ENCODE measurements at regions not wholly inside any gene's neighbourhood (a gene's known extent, or its start where the extent isn't known, plus 50 kb on each side); places are given as distances from the start of the nearest gene placed in this dataset.
"Not testable (repeated sequence)": the region's sequence is repeated elsewhere in the genome, so short reads cannot be mapped to it uniquely, and the experiment has no call there.

DNA sequence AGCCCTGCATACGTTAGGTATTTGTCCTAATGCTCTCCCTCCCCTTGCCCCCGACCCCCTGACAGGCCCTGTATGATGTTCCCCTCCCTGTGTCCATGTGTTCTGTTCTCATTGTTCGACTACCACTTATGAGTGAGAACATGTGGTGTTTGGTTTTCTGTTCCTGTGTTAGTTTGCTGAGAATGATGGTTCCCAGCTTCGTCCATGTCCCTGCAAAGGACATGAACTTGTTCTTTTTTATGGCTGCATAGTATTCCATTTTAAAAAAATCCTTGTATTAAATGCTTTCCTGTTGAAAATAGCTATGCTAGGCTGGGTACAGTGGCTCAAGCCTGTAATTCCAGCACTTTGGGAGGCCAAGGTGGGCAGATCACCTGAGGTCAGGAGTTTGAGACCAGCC is 232.2 kb downstream of the RPLP1 start:
- TF ChIP-seq, protein P1, sequence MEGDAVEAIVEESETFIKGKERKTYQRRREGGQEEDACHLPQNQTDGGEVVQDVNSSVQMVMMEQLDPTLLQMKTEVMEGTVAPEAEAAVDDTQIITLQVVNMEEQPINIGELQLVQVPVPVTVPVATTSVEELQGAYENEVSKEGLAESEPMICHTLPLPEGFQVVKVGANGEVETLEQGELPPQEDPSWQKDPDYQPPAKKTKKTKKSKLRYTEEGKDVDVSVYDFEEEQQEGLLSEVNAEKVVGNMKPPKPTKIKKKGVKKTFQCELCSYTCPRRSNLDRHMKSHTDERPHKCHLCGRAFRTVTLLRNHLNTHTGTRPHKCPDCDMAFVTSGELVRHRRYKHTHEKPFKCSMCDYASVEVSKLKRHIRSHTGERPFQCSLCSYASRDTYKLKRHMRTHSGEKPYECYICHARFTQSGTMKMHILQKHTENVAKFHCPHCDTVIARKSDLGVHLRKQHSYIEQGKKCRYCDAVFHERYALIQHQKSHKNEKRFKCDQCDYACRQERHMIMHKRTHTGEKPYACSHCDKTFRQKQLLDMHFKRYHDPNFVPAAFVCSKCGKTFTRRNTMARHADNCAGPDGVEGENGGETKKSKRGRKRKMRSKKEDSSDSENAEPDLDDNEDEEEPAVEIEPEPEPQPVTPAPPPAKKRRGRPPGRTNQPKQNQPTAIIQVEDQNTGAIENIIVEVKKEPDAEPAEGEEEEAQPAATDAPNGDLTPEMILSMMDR (conservative IDR thresholded peaks at IDR 0.05; ENCODE audit: low read length) = not testable (repeated sequence)
- TF ChIP-seq EZH2phosphoT487 (IDR thresholded peaks at IDR 0.05; ENCODE audit: borderline replicate concordance) = not testable (repeated sequence)

All from Loucy (cell line).